ENCODE measurements at regions not wholly inside any gene's neighbourhood (a gene's known extent, or its start where the extent isn't known, plus 50 kb on each side); places are given as distances from the start of the nearest gene placed in this dataset.

DNA sequence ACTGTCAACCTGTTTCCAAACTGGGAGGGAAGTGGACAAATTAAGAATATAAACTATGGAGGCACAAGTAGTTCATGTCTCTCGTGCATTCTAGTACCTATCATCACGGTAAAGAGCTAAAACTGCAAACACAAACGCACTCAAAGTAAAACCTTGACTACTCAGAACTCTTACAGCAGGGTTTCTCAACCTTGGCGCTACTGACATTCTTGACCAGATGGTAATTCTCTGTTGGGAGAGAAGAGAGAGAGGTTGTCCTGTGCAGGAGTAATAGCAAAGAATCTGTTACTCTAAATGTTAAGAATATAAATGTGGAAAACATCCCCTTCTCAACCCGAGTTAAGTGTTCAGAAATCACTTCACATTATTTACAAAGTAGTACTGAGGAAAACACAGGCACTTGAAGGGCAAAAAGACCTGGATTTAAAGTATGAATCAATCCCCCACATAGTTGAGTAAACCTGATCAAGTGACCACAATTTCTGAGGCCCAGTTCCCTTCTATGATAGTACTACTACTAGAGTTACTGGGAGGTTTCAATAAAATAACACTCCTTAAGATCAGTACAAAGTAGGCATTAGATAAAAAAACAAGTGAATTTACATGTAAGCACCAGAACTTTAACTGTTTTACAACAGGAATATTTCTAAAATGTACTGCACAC, 73.1 kb upstream of the ARHGAP32 start:
- Histone ChIP-seq H3K27ac (no peak overlapping the region), H3K9me3 (no peaks in the 10 kb centered on the region), H3K4me1 (peaks cover 0 to 9% of the 10 kb centered on the region in 2 donors), H3K27me3 (no peaks in the 10 kb centered on the region), H3K36me3 (no peaks in the 10 kb centered on the region), H3K4me3 (no peak overlapping the region)
- TF ChIP-seq, protein P1, sequence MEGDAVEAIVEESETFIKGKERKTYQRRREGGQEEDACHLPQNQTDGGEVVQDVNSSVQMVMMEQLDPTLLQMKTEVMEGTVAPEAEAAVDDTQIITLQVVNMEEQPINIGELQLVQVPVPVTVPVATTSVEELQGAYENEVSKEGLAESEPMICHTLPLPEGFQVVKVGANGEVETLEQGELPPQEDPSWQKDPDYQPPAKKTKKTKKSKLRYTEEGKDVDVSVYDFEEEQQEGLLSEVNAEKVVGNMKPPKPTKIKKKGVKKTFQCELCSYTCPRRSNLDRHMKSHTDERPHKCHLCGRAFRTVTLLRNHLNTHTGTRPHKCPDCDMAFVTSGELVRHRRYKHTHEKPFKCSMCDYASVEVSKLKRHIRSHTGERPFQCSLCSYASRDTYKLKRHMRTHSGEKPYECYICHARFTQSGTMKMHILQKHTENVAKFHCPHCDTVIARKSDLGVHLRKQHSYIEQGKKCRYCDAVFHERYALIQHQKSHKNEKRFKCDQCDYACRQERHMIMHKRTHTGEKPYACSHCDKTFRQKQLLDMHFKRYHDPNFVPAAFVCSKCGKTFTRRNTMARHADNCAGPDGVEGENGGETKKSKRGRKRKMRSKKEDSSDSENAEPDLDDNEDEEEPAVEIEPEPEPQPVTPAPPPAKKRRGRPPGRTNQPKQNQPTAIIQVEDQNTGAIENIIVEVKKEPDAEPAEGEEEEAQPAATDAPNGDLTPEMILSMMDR (IDR thresholded peaks at IDR 0.05) = no peak
- DNase-seq (ENCODE audit: low spot score in 2 of 2) = no peak
- intact Hi-C loops (cut with DNase I) = no loop called here

DNA sequence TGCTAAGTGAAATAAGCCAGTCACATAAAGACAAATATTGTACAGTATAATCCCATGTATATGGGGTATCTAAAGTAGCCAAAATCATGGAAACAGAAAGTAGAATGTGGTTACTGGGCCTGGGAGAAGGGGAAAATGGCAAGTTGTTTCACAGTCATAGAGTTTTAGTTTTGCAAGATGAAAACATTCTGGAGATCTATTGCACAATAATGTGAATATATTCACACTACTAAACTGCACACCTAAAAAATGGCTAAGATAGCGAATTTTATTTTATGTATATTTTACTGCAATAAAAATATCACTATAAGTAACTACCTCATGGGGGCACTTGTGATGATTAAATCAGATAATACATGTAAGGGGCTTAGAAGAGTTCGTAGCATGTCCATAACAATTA, 72.0 kb upstream of the ARHGAP32 start:
- Histone ChIP-seq H3K36me3 (no peaks in the 10 kb centered on the region), H3K4me3 (no peak overlapping the region), H3K9me3 (no peaks in the 10 kb centered on the region), H3K4me1 (peaks cover 0 to 9% of the 10 kb centered on the region in 2 donors), H3K27ac (no peak overlapping the region), H3K27me3 (no peaks in the 10 kb centered on the region)
- intact Hi-C loops (cut with DNase I) = no loop called here
- DNase-seq (ENCODE audit: low spot score in 2 of 2) = no peak
- TF ChIP-seq, protein P1 (IDR thresholded peaks at IDR 0.05) = no peak

DNA sequence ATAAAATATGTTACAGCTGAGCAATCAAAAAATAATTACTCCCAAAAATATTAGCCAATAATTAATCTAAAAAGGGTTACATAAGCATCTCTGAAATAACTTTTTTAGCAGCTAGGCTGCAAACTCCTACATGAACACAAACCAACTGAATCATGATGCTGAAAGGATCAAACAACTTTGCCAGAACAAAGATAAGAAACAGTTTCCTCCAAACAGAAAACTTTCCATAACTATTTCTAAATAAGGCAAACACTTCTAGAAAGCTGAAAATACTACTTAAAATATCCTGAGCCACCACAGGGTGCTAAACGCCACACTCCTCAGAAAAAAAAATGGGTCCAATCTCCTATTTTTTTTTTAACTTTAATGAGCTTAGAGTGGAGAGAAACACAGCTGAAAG, 68.6 kb upstream of the ARHGAP32 start:
- TF ChIP-seq, protein P1 (IDR thresholded peaks at IDR 0.05) = no peak
- H3K27ac ChIP-seq = peak overlapping the region in 1 of 2 donors; percentile 39
- H3K27me3 ChIP-seq = no peaks in the 10 kb centered on the region
- H3K9me3 ChIP-seq = no peaks in the 10 kb centered on the region
- H3K4me3 ChIP-seq = no peak overlapping the region
- DNase-seq (ENCODE audit: low spot score in 2 of 2) = no peak
- peaks cover 0 to 9% of the 10 kb centered on the region in 2 donors for H3K4me1 ChIP-seq
- H3K36me3 ChIP-seq = no peaks in the 10 kb centered on the region
- intact Hi-C loops (cut with DNase I) = loop anchor here (2.0 kb wide), 1 partner anchor 18 kb away; no protein-coding TSS in a partner anchor

DNA sequence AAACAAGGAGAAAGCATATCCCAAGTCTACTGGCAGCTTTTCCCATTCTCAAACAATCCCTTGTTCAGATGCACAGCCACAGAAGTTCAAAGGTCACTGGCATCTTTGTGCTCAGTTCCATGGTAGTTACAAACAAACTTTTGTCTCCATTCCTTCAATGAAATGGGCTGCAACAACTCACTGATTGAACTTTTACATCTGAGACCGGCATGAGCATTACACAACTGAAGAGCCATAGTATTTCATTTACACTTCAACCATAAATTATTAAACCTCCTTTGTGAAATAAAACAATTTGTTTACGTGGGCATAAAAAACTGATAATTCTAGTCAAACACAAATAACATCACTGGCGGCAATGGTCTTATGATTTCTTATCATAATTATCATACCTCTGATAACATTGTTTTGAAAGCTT, 67.8 kb upstream of the ARHGAP32 start:
- Histone ChIP-seq H3K4me3 (no peak overlapping the region), H3K36me3 (no peaks in the 10 kb centered on the region), H3K27ac (no peak overlapping the region), H3K4me1 (peaks cover 0 to 9% of the 10 kb centered on the region in 2 donors), H3K9me3 (no peaks in the 10 kb centered on the region), H3K27me3 (no peaks in the 10 kb centered on the region)
- intact Hi-C loops (cut with DNase I) = loop anchor here (2.0 kb wide), 1 partner anchor 19 kb away; no protein-coding TSS in a partner anchor
- TF ChIP-seq, protein P1 (IDR thresholded peaks at IDR 0.05) = no peak
- no peak for DNase-seq (ENCODE audit: low spot score in 2 of 2)

DNA sequence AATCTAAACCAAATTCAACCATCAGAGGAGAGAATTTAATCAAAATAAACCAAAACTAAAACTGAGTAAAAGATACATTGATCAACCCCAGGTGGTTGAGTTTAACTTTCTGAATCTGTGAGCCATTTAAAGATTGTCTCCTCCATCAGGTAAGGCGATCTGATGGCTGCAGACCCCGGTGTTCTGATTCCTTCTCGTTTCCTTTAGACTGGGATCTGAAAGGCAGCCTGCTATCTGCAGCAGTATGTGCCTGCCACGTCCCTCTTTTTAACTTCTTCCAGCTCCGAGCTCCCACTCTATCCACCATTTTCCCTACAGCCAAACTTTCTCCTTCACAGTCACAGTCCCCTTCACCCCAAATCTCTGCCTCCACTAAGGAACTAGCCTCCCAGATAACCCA, 66.1 kb upstream of the ARHGAP32 start:
- H3K4me3 ChIP-seq = no peak overlapping the region
- intact Hi-C loops (cut with DNase I) = no loop called here
- H3K4me1 ChIP-seq = peaks cover 0 to 9% of the 10 kb centered on the region in 2 donors
- H3K9me3 ChIP-seq = no peaks in the 10 kb centered on the region
- H3K27me3 ChIP-seq = no peaks in the 10 kb centered on the region
- TF ChIP-seq, protein P1 (IDR thresholded peaks at IDR 0.05) = no peak
- H3K36me3 ChIP-seq = no peaks in the 10 kb centered on the region
- no peak overlapping the region for H3K27ac ChIP-seq
- no peak for DNase-seq (ENCODE audit: low spot score in 2 of 2)
